MM.1S (cell line): ENCODE measurements at regions not wholly inside any gene's neighbourhood (a gene's known extent, or its start where the extent isn't known, plus 50 kb on each side); places are given as distances from the start of the nearest gene placed in this dataset.

Experiments used
- DNase-seq: peaks from one replicate; pipeline ENCODE4 v3.0.0-alpha.2; 2015
- H2AFZ ChIP-seq: fragments of 300-600 bp; sonication (generic); 2 replicates; pipeline ENCODE4 v1.6.0; 2016; ENCODE audit warnings: antibody characterized with exemption, low read length
- H3F3A ChIP-seq: fragments of 300-600 bp; sonication (generic); 2 replicates; pipeline ENCODE4 v1.6.1; 2016; ENCODE audit warnings: mild to moderate bottlenecking, antibody characterized with exemption, low read length, moderate library complexity, mixed read lengths; ENCODE audit not compliant: insufficient read depth
- H3K27ac ChIP-seq: fragments of 300-600 bp; sonication (generic); 2 replicates; pipeline ENCODE4 v1.5.1; 2016; ENCODE audit warnings: mild to moderate bottlenecking, low read length
- H3K27me3 ChIP-seq: fragments of 300-600 bp; sonication (generic); replicated peaks from 2 replicates; pipeline ENCODE4 v1.6.0; 2016; ENCODE audit warnings: low read length; ENCODE audit not compliant: insufficient read depth
- H3K36me3 ChIP-seq: fragments of 300-600 bp; sonication (generic); replicated peaks from 2 replicates; pipeline ENCODE4 v1.6.1; 2016; ENCODE audit warnings: mild to moderate bottlenecking, low read length, mixed read lengths; ENCODE audit not compliant: insufficient read depth
- H3K4me1 ChIP-seq: fragments of 300-600 bp; sonication (generic); 2 replicates; pipeline ENCODE4 v1.6.1; 2016; ENCODE audit warnings: low read length, mixed read lengths
- H3K4me2 ChIP-seq: fragments of 300-600 bp; sonication (generic); 2 replicates; pipeline ENCODE4 v1.6.0; 2016; ENCODE audit warnings: low read depth, low read length
- H3K4me3 ChIP-seq: fragments of 300-600 bp; sonication (generic); 2 replicates; pipeline ENCODE4 v1.5.1; 2016; ENCODE audit warnings: low read length, mixed read lengths
- H3K79me2 ChIP-seq: fragments of 300-600 bp; sonication (generic); 2 replicates; pipeline ENCODE4 v1.6.1; 2016; ENCODE audit warnings: mixed run types, low read length, mixed read lengths
- H3K9ac ChIP-seq: fragments of 300-600 bp; sonication (generic); 2 replicates; pipeline ENCODE4 v1.6.1; 2016; ENCODE audit warnings: low read length, mixed read lengths
- H3K9me2 ChIP-seq: fragments of 300-600 bp; sonication (generic); replicated peaks from 2 replicates; pipeline ENCODE4 v1.6.1; 2016; ENCODE audit warnings: mild to moderate bottlenecking, low read length, mixed read lengths; ENCODE audit not compliant: insufficient read depth
- H3K9me3 ChIP-seq: fragments of 300-600 bp; sonication (generic); replicated peaks from 2 replicates; pipeline ENCODE4 v1.6.1; 2016; ENCODE audit warnings: mild to moderate bottlenecking, low read length, mixed read lengths; ENCODE audit not compliant: insufficient read depth
- H4K20me1 ChIP-seq: fragments of 300-600 bp; sonication (generic); 2 replicates; pipeline ENCODE4 v1.6.1; 2016; ENCODE audit warnings: mild to moderate bottlenecking, low read length, moderate library complexity, mixed read lengths; ENCODE audit not compliant: insufficient read depth
- EZH2 ChIP-seq: fragments of 300-600 bp; sonication (generic); optimal IDR thresholded peaks from 2 replicates; pipeline ENCODE3; 2017; ENCODE audit warnings: low read depth, mild to moderate bottlenecking, antibody characterized with exemption, low read length, mixed read lengths
- EZH2phosphoT487 ChIP-seq: fragments of 300-600 bp; sonication (generic); IDR thresholded peaks from 2 replicates; pipeline ENCODE4 v1.6.1; 2018; ENCODE audit warnings: antibody characterized with exemption, low read length
- TF ChIP-seq, protein P1 (sequence below): fragments of 300-600 bp; sonication (generic); IDR thresholded peaks from 2 replicates; pipeline ENCODE4 v1.5.1; 2016; ENCODE audit warnings: antibody characterized with exemption, low read length, mixed read lengths

DNA sequence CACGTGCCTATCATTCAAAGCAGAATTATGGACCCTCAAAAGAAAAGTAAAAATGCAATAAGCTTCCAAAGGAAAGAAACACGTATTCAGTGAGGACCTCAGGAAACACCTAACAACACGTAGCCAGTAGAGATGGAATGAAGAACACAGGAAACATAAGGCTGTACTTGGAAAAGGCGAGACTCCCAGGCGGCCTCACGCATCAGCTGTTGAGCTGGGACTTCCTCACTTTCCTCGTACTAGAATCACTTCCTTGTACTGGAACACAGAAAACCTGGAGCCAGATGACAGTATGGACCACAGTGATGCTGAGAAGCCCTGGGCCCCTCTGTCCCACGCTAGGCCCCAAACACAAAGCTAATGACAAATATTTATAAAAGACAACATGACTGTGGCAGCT, 94.4 kb upstream of the BACE2 start:
- no peak for DNase-seq
- no peak for TF ChIP-seq EZH2phosphoT487
- TF ChIP-seq, protein P1, sequence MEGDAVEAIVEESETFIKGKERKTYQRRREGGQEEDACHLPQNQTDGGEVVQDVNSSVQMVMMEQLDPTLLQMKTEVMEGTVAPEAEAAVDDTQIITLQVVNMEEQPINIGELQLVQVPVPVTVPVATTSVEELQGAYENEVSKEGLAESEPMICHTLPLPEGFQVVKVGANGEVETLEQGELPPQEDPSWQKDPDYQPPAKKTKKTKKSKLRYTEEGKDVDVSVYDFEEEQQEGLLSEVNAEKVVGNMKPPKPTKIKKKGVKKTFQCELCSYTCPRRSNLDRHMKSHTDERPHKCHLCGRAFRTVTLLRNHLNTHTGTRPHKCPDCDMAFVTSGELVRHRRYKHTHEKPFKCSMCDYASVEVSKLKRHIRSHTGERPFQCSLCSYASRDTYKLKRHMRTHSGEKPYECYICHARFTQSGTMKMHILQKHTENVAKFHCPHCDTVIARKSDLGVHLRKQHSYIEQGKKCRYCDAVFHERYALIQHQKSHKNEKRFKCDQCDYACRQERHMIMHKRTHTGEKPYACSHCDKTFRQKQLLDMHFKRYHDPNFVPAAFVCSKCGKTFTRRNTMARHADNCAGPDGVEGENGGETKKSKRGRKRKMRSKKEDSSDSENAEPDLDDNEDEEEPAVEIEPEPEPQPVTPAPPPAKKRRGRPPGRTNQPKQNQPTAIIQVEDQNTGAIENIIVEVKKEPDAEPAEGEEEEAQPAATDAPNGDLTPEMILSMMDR, result no peak
- no peak for TF ChIP-seq EZH2
- H3F3A ChIP-seq, result no peaks in the 10 kb centered on the region
- H3K27ac ChIP-seq, result no peak overlapping the region
- no peak overlapping the region for H3K9ac ChIP-seq
- no peaks in the 10 kb centered on the region for H3K9me3 ChIP-seq
- no peak overlapping the region for H2AFZ ChIP-seq
- no peaks in the 10 kb centered on the region for H3K27me3 ChIP-seq
- H3K79me2 ChIP-seq, result no peaks in the 10 kb centered on the region
- H3K36me3 ChIP-seq, result no peaks in the 10 kb centered on the region
- H3K9me2 ChIP-seq, result no peaks in the 10 kb centered on the region
- H4K20me1 ChIP-seq, result no peaks in the 10 kb centered on the region
- no peak overlapping the region for H3K4me3 ChIP-seq
- H3K4me1 ChIP-seq, result peaks cover under 1% of the 10 kb centered on the region; the same call in 1 of the 2 replicates
- H3K4me2 ChIP-seq, result no peak overlapping the region

DNA sequence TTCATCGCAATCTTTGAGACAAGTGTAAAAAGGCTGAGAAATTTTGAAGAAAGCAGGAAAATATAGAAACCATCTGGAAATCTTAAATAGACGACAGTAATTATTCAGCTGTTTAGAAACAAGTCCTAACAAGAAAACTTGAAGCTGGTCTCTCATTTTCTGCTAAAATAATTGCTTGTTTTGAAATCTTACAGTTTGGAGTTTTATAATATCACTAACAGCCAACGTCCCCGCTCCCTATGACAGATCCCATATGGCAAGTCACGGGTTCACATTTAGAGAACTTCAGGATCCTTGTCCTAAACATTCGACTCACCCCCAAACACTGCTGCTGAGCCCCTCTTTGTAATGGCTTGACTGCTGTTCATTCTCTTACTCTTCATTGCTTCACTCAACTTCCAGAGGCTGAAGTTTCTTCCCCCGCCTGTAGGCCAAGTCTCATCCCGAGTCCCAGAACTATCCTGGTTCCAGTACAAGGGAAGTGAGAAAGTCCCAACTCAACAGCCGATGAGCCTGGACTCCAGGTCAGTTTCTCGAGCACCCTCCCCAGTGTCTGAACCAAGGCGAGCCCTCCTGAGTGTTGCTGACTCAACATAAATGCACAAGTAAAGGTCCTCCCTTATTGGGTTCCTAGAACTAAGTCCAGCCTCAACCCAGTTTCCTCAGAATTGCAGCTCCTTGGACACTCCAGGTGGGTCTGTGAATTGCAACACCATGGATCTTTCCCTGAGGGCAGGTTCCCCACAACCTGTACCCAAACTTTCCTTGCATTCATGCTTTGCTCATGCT, 93.4 kb upstream of the BACE2 start:
- Histone ChIP-seq H3K36me3 (no peaks in the 10 kb centered on the region), H3K4me3 (no peak overlapping the region), H4K20me1 (no peaks in the 10 kb centered on the region), H3K4me2 (no peak overlapping the region), H3K4me1 (no peaks in the 10 kb centered on the region), H2AFZ (no peak overlapping the region), H3K27ac (no peak overlapping the region), H3F3A (no peaks in the 10 kb centered on the region), H3K9ac (no peak overlapping the region), H3K9me3 (no peaks in the 10 kb centered on the region), H3K79me2 (no peaks in the 10 kb centered on the region), H3K27me3 (no peaks in the 10 kb centered on the region), H3K9me2 (no peaks in the 10 kb centered on the region)
- TF ChIP-seq EZH2phosphoT487 (no peak), EZH2 (no peak)
- TF ChIP-seq, protein P1, result no peak
- no peak for DNase-seq

DNA sequence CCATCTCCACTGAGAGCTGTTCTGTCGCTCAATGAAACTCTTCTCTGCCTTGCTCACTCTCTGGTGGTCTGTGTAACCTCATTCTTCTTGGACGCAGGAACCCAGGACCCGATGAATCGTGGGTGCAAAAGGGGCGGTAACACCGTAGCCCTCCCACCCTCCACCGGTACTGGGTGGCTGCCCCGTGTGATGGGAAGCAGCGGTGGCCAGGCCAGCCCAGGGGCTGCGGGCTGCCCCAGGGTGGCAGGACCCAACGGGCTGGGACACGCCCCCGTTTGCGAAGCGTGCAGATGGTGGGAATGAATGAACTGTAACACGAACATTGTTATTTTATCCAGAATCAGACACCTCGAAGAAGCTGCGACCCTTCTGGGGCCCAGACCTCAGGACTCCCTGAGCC, 92.3 kb upstream of the BACE2 start:
- H3F3A ChIP-seq, result no peaks in the 10 kb centered on the region
- no peaks in the 10 kb centered on the region for H3K9me2 ChIP-seq
- H4K20me1 ChIP-seq, result no peaks in the 10 kb centered on the region
- no peaks in the 10 kb centered on the region for H3K36me3 ChIP-seq
- no peaks in the 10 kb centered on the region for H3K4me1 ChIP-seq
- TF ChIP-seq EZH2 (no peak), EZH2phosphoT487 (no peak)
- TF ChIP-seq, protein P1, result no peak
- no peak overlapping the region for H3K27ac ChIP-seq
- H3K27me3 ChIP-seq, result no peaks in the 10 kb centered on the region
- H3K4me3 ChIP-seq, result no peak overlapping the region
- no peak for DNase-seq
- H2AFZ ChIP-seq, result no peak overlapping the region
- no peaks in the 10 kb centered on the region for H3K9me3 ChIP-seq
- no peaks in the 10 kb centered on the region for H3K79me2 ChIP-seq
- no peak overlapping the region for H3K4me2 ChIP-seq
- no peak overlapping the region for H3K9ac ChIP-seq
